IgD-negative memory B cell (primary cell): ENCODE measurements at regions not wholly inside any gene's neighbourhood (a gene's known extent, or its start where the extent isn't known, plus 50 kb on each side); places are given as distances from the start of the nearest gene placed in this dataset.

Experiments used
- H3K27ac Mint-ChIP-seq, 3 donors: one replicate each; pipeline ENCODE4 v1.8.0; 2020 to 2022; ENCODE audit warnings: mild to moderate bottlenecking in 3 of 3, mixed read lengths in 3 of 3, moderate library complexity in 1 of 3
- H3K27me3 Mint-ChIP-seq: one replicate; pipeline ENCODE4 v1.8.0; 2021; ENCODE audit warnings: mixed read lengths
- H3K36me3 Mint-ChIP-seq: one replicate; pipeline ENCODE4 v1.8.0; 2020; ENCODE audit warnings: mild to moderate bottlenecking, mixed read lengths
- H3K4me1 Mint-ChIP-seq, 3 donors: one replicate each; pipeline ENCODE4 v1.8.0; 2020 to 2022; ENCODE audit warnings: mixed read lengths in 3 of 3, mild to moderate bottlenecking in 1 of 3
- H3K4me3 Mint-ChIP-seq, 4 donors: one replicate each; pipeline ENCODE4 v1.8.0; 2020 to 2022; ENCODE audit warnings: mild to moderate bottlenecking in 4 of 4, mixed read lengths in 4 of 4, moderate library complexity in 3 of 4
- H3K9me3 Mint-ChIP-seq, 3 donors: one replicate each; pipeline ENCODE4 v1.8.0; 2020 to 2021; ENCODE audit warnings: mixed read lengths in 3 of 3, mild to moderate bottlenecking in 1 of 3

DNA sequence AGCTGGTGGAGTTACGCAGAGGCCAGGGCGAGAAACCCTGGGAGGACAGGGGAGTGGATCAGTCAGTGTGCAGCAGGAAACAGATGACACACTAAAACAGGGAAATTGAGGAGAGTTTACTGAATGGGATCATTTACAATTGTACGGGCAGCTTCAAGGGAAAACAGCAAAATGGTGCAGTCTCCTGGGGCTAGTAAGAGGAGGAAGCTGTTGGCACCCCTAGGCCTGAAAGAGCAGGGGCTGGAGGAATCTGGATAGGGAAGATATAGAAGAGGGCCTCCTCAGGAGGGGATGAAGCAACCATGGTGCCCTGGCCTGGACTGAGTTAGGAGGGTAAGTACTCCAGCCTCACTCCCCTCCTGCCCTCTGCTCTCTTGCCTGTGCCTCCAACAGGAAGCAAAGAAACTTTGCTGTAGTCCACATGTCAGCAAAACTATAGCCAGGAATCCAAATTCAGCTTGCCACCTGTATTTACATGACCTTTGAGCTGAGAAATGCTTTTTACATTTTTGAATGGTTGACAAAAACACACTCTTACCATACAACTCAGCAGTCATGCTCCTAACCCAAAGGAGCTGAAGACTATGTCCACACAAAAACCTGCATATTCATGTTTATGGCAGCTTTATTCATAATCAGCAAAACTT lies 52.3 kb upstream of the OPN4 start:
- no peak overlapping the region for H3K4me3 Mint-ChIP-seq
- peaks cover 7% of the 10 kb centered on the region for H3K27me3 Mint-ChIP-seq
- no peaks in the 10 kb centered on the region for H3K4me1 Mint-ChIP-seq
- no peak overlapping the region for H3K27ac Mint-ChIP-seq
- peaks cover 0 to 3% (median 0%) of the 10 kb centered on the region in 3 donors for H3K9me3 Mint-ChIP-seq
- H3K36me3 Mint-ChIP-seq = no peaks in the 10 kb centered on the region

DNA sequence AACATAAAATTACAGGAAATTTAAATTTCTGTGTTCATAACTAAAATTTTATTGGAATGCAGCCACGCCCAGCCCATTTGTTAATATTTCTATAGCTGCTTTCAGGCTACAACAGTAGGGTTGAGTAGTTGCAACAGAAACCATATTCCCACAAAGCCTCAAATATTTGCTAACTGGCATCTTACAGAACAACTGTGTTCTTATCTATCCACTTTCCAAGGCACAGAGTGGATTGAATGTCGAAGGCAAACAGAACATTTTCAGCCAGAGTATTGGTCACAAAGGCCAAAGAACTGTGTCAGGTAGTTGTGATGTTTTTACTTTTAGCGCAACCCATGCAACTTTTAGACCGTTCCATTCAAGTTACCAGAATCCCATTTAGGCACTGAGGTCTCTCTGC lies 51.1 kb upstream of the OPN4 start:
- H3K27ac Mint-ChIP-seq = no peak overlapping the region
- no peak overlapping the region for H3K4me3 Mint-ChIP-seq
- peaks cover 0 to 6% (median 0%) of the 10 kb centered on the region in 3 donors for H3K9me3 Mint-ChIP-seq
- peaks cover 3% of the 10 kb centered on the region for H3K36me3 Mint-ChIP-seq
- H3K4me1 Mint-ChIP-seq = no peaks in the 10 kb centered on the region
- H3K27me3 Mint-ChIP-seq = peaks cover 10% of the 10 kb centered on the region
